GM11168 (cell line): ENCODE measurements at regions not wholly inside any gene's neighbourhood (a gene's known extent, or its start where the extent isn't known, plus 50 kb on each side); places are given as distances from the start of the nearest gene placed in this dataset.

Experiments
- in situ Hi-C: fragments of 300-500 bp; cut with MboI; formaldehyde crosslinking; loops from one replicate; pipeline ENCODE4 v1.12.0; 2022; ENCODE audit warnings: low sequenced_read_pairs; ENCODE audit not compliant: unreplicated experiment

GRCh38 chr13:33940256-33940655 is 122.3 kb downstream of the RFC3 start:
- in situ Hi-C loops: no loop called here

GRCh38 chr13:33940898-33941297 is 122.9 kb downstream of the RFC3 start:
- in situ Hi-C loops: no loop called here

DNA sequence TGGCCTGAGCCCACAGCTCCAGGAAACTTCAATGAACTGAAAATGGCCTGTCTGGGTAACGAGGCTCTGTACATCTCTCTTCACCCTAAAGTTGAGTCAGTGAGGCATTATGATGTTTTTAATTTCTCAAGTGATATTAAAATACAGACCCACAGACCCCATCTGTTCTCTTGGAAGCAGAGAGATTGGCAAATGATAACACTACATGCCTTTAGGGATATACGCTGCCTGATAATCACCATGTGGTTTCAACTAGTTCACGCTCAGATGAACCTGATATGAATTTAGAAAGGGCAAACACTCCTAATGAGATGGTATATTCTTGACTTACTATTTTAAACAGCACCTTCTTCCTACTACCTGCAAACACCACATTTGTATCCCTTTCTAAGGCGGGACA is 127.5 kb downstream of the RFC3 start:
- in situ Hi-C loops: no loop called here

GRCh38 chr13:33953203-33953602 is 135.3 kb downstream of the RFC3 start:
- in situ Hi-C loops: no loop called here

- in situ Hi-C loops: no loop called here
Observed at GRCh38 chr13:33953781-33954180, 135.8 kb downstream of the RFC3 start.

- in situ Hi-C loops: no loop called here
Observed at GRCh38 chr13:33956346-33956745, 138.4 kb downstream of the RFC3 start.

DNA sequence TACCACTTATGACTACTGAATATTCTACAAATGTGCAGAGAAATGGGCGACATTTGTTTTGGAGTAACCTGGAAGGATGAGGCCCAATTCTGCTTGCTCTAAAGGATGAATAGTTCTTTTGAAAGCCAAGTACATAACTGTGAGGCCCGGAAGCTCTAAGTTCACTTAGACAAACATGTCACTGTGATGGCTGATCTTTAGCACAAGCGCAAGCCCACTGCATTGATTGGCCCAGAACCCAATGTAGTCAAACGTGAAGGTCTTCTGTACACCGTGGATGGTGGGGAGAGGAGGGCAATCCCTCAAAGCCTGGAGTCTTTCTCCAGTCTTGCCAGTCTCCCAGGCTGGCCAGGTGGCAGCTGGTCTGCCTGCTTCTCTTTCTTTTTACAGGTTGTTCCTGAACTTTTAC is 139.6 kb downstream of the RFC3 start:
- in situ Hi-C loops: no loop called here

DNA sequence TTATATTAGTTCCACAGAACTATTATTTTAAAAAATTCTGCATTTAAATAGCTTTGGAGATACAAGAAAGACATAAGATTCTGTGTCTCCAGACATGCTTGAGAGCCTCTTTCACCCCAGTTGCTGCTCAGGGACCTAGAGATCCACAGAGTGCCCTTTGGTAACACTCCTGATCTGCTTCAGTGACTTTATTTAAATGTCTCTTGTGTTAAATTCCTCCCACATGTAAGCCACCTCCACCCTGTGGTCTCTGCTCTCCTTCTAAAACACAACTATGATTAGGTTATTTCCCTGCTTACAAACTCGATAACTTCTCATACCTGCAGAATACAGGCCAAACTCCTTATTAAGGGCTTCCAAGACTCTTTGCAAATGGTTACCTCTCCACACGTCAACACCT is 141.0 kb downstream of the RFC3 start:
- in situ Hi-C loops: no loop called here

DNA sequence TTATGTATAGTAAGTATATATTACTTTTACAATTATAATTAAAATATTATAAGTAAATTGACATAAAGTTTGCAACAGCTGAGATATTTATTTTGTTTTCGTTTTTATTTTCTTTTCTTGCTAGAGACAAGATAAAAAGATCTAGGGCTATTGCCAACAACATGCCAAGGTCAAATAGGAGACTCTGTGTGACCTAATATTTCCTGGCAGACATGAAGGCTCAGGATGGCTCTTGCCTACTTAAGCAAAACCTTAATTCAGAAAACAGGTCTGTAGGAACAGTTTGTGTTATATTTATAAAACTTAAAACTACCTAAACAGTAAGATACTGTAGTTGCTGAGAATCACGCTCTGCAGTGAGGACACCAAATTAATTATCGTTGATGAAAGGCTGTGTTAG is 145.2 kb downstream of the RFC3 start:
- in situ Hi-C loops: no loop called here

DNA sequence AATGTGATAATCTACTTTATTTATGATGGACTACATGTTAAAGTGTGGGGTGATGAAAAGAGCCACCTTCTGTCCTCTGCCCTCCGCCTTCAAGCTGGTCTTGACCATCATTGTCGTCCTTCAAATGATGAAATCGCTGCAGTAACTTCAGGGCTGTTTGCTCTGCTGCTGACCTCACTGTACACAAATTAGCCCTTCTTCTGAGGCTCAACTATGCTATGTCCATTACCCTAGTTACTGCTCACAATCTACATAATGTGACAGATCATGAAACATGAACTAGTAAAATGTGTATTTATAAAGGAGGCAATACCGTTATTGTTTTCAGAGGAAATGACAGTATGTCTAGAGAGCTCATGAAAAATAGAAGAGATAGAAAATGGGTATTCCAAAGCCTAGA is 145.9 kb downstream of the RFC3 start:
- in situ Hi-C loops: no loop called here

- in situ Hi-C loops: no loop called here
Observed at GRCh38 chr13:33968520-33969507, 150.9 kb downstream of the RFC3 start.

DNA sequence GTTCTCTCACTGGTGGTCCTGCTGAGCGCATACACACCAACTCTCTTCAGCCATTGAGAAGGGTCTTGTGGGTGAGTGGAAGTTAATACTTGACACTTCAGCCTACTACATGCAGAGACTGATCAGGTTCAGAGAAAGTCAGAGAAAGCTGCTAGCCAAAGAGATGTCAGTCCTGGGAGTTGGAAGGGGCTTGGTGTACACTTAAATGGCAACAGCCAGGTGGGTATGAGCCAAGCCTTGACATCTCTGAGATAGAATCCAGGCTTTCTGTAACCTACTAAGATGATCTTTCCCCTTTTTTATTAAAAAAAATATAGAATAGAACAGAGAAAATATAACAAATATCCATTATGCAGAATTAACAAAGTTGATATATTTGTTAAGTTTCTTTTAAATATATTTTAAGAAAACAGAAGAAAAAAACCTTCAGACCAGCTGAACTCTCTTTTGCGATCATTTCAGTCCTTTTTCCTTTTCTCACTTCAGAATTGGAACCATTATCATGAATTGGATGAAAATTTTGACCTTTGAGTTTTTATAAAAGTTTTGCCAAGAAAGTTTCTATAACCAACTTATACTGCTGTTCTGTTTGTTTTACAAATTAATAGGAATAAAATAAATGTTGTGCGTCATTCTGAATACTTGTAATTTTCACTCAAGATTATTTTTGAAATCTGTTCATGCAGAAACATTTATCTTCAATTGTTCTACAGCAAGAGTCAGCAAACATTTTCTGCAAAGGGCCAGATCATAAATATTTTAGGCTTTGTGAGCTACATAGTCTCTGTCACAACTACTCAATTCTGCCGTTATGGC is 153.0 kb downstream of the RFC3 start:
- in situ Hi-C loops: no loop called here

GRCh38 chr13:33971562-33971819 is 153.5 kb downstream of the RFC3 start:
- in situ Hi-C loops: no loop called here

DNA sequence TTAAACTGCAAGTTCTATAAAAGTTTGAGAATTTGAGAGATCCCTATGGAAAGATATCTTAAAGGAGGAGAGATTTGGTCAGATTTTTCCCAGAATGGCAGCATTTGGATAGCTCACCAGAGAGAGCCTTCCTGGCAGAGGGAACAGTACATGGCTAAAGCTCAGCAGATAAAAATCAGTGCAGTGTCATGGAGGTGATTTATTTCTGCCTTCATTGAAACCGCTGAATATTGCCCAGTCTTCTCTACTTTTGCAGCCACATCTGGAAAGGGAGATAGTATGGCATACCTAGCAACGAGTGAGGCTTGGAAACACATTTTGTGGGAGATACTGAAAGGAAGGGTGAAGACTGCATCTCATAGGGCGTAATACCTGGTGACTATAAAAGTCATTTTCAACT is 155.2 kb downstream of the RFC3 start:
- in situ Hi-C loops: no loop called here

DNA sequence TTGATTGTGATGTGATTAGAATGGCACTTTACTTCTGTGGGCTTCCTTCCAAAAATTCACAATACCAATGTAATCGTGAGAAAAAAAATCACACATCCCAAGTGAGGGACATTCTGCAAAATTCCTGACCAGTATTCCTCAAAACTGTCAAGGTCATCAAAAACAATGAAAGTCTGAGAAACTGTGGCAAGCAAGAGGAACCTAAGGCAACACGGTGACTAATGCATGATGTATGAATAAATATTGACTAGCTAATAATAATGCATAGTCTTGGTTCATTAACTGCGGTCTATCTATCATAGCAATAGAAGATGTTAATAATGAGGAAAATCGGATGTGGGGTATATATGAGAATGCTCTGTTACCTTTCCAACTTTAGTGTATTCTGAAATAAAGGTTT is 159.0 kb downstream of the RFC3 start:
- in situ Hi-C loops: no loop called here

DNA sequence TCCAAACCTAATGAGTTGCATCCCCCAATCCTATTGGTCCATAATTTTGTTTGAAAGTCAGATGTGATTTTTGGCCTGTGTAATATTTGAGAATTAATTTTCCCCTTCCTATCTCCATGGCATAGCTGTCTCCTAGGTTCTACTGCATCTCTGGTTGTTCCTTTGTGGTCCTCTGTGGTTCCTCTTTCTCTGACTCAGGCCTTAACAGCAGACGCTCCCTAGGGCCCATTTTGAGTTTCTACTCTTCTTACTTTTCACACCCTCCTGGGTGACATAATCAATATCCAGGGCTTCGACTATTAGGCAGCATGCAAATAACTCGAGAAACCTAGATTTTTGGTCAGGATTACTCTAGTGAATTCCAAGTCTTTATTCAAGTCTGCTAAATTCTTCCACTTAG is 160.7 kb downstream of the RFC3 start:
- in situ Hi-C loops: no loop called here

GRCh38 chr13:33992881-33993336 is 175.0 kb downstream of the RFC3 start:
- in situ Hi-C loops: no loop called here

DNA sequence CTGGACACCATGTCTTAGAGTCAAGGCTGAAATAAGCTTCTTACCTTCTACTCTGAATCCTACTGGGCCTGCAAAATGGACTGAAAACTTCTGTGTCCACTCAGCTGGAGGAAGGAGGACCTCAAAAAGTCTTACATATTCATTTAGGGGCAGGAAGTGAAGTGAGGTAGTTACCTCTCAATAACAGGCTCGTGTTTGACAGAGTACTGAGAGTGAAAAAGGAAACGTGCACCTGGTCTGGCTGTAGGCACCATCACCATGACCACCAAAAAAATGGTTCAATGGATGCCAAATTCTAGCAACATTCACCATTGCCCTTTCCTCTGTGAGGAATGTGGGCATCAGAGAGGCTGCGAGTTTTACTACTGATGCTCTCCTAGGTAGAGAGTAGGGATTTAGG is 176.2 kb downstream of the RFC3 start:
- in situ Hi-C loops: no loop called here

DNA sequence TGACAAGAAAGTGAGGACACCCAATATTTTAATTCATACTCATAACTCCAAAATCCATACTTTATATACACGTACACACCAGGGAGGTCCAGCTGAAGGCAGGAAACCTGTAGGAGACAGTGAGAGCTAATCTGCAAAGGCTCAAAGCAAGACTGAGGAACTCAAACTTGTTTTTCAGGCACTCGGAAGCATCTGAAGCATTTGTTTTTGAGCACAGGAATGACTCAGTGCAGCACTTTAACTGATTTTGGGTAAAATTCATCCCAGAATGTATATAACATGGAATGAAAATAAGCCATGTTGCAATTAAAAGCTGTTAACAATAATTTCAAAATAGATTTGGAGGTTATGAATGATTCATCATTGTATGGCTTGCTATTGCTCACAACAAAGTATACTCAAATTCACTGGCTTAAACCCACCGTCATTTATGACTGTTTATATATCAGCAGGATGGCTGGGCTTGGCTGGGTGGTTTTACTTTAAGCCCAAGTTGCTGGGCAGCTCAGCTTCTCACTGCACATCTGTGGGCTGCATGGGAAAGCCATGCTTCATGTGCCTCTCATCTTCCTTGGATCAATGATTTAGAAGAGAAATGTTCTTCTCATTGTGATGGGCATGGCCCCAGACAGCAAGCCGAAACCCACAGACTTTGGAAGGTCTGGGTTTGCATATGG is 177.0 kb downstream of the RFC3 start:
- in situ Hi-C loops: no loop called here

DNA sequence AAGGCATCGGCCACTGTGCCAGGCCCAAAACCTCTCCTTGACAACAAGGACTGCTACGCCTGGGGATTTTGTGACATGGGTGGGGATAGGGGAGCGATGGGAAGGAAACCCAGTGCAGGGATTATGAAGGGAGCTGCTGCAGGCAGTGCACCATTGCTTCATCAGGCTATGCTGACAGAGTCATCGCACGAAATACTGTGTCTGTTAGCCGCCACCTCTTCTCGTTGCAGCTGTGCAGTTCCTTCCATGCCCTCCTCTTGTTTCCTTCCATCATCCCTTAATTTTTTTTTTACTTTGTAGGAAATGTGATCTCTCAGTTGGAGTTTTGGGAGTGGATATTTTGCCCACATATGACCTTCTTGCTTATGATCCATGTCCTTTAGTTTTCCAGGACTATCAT is 178.7 kb downstream of the RFC3 start:
- in situ Hi-C loops: no loop called here

DNA sequence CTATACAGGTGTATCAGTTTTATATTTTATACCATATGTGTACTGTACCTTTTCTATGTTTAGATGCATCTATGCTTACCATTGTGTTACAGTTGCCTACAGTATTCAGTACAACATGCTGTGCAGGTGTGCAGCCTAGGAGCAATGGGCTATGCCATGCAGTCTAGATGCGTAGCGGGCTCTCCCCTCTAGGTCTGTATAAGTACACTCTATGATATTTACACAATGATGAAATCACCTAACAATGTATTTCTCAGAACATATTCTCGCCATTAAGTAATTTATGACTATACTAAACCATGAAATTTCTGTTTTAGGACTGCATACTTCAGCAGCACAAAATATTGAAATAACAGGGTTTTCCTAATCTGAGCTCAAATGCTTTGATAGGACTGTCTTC is 179.6 kb downstream of the RFC3 start:
- in situ Hi-C loops: no loop called here
